ENCODE measurements at regions not wholly inside any gene's neighbourhood (a gene's known extent, or its start where the extent isn't known, plus 50 kb on each side); places are given as distances from the start of the nearest gene placed in this dataset.

- DNase-seq (ENCODE audit: low read depth, low spot score), result no peak
- Histone ChIP-seq H3K9me3 (ENCODE audit: control insufficient read depth, insufficient read depth, low read length) (no peaks in the 10 kb centered on the region), H3K27ac (ENCODE audit: low read depth, low read length) (no peak overlapping the region), H3K27me3 (ENCODE audit: control insufficient read depth, insufficient read depth, low read length) (no peaks in the 10 kb centered on the region), H3K4me3 (ENCODE audit: low read depth, low read length) (no peak overlapping the region)
- TF ChIP-seq, protein P1, sequence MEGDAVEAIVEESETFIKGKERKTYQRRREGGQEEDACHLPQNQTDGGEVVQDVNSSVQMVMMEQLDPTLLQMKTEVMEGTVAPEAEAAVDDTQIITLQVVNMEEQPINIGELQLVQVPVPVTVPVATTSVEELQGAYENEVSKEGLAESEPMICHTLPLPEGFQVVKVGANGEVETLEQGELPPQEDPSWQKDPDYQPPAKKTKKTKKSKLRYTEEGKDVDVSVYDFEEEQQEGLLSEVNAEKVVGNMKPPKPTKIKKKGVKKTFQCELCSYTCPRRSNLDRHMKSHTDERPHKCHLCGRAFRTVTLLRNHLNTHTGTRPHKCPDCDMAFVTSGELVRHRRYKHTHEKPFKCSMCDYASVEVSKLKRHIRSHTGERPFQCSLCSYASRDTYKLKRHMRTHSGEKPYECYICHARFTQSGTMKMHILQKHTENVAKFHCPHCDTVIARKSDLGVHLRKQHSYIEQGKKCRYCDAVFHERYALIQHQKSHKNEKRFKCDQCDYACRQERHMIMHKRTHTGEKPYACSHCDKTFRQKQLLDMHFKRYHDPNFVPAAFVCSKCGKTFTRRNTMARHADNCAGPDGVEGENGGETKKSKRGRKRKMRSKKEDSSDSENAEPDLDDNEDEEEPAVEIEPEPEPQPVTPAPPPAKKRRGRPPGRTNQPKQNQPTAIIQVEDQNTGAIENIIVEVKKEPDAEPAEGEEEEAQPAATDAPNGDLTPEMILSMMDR (IDR thresholded peaks at IDR 0.05; ENCODE audit: low read depth, low read length), result no peak
- ChIA-PET CTCF (no interaction called here), POLR2A (interaction anchor here (0.6 kb wide), 1 partner anchor 55 kb away, joined by 3 read pairs; no protein-coding TSS in a partner anchor)
Observed at GRCh38 chr6:109922851-109923250, 55.3 kb upstream of the GPR6 start.

DNA sequence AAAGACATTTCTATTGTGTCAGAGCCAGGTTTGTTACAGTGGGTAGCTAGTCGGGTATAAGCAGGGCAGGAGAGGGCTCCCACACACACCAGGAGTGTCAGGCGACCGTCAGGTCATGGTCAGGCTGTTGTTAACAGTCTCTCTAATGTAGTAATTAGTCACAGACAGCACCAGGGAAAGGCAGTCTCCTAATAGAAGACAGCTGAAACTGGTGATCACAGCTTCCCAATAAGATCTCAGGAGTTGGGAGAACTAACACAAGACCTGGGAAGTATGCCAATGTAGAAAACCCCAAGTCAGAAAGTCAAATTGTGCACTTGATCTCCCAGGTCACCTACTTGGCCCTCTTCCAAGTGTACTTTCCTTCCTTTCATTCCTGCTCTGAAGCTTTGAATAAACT, 53.0 kb upstream of the GPR6 start:
- no peaks in the 10 kb centered on the region for H3K27me3 ChIP-seq (ENCODE audit: control insufficient read depth, insufficient read depth, low read length)
- H3K9me3 ChIP-seq (ENCODE audit: control insufficient read depth, insufficient read depth, low read length), result no peaks in the 10 kb centered on the region
- no peak for DNase-seq (ENCODE audit: low read depth, low spot score)
- H3K27ac ChIP-seq (ENCODE audit: low read depth, low read length), result no peak overlapping the region
- ChIA-PET CTCF (no interaction called here), POLR2A (no interaction called here)
- TF ChIP-seq, protein P1 (IDR thresholded peaks at IDR 0.05; ENCODE audit: low read depth, low read length), result no peak
- no peak overlapping the region for H3K4me3 ChIP-seq (ENCODE audit: low read depth, low read length)

GRCh38 chr6:109927052-109927451, 51.1 kb upstream of the GPR6 start:
- CTCF ChIA-PET, result no interaction called here
- Histone ChIP-seq H3K27me3 (ENCODE audit: control insufficient read depth, insufficient read depth, low read length) (no peaks in the 10 kb centered on the region), H3K4me3 (ENCODE audit: low read depth, low read length) (no peak overlapping the region), H3K27ac (ENCODE audit: low read depth, low read length) (no peak overlapping the region), H3K9me3 (ENCODE audit: control insufficient read depth, insufficient read depth, low read length) (no peaks in the 10 kb centered on the region)
- POLR2A ChIA-PET, result no interaction called here
- no peak for DNase-seq (ENCODE audit: low read depth, low spot score)
- TF ChIP-seq, protein P1 (IDR thresholded peaks at IDR 0.05; ENCODE audit: low read depth, low read length), result no peak

Measured in AG04450 (cell line).